Testis (tissue), 2 donors: ENCODE measurements at regions not wholly inside any gene's neighbourhood (a gene's known extent, or its start where the extent isn't known, plus 50 kb on each side); places are given as distances from the start of the nearest gene placed in this dataset.

Experiments
- POLR2A ChIP-seq: fragments of 450-650 bp; IDR thresholded peaks from one replicate; pipeline ENCODE4 v1.6.1; 2017; ENCODE audit warnings: antibody characterized with exemption, mild to moderate bottlenecking, moderate library complexity
- TF ChIP-seq, protein P1 (sequence below), 3 experiments: fragments of 450-650 bp in 2 of 3; fragments of 200-600 bp in 1 of 3; sonication (generic) in 1 of 3; IDR thresholded peaks; one replicate each; pipeline ENCODE4 v1.5.1; 2016 to 2019; ENCODE audit warnings: antibody characterized with exemption in 3 of 3, mild to moderate bottlenecking in 2 of 3, moderate library complexity in 1 of 3

DNA sequence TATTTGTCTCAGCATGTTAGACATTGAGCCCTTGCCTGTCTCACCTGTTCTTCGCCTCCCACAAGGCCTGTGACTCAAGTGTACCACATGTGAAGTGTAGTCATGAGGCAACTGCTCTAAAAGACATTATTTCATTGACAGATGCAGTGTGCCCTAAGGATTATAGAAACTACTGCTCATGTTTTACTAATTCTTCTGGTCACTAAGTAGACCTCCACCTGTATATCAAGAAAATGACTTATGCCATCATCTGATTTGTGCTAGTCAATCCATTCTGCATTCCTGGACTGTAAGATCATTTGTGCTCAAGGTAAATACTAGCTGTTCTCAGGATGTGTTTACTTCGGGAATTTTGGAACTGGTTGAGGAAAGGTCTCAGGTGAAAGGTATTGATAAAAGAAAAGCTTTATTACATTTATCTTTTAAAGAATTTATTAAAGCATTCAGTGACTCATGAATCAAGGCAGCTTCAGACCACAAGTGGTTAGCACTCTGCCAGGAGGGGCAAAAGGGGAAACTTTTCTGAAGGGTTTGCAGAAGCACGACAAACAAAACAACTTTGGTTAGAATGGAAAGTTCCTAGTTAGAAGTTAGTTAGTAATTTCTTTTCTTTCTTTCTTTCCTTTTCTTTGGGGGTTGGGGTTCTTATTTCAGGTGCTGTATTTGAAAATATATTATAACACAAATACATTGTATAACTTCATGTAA lies 465.3 kb upstream of the CBLB start:
- TF ChIP-seq, protein P1, sequence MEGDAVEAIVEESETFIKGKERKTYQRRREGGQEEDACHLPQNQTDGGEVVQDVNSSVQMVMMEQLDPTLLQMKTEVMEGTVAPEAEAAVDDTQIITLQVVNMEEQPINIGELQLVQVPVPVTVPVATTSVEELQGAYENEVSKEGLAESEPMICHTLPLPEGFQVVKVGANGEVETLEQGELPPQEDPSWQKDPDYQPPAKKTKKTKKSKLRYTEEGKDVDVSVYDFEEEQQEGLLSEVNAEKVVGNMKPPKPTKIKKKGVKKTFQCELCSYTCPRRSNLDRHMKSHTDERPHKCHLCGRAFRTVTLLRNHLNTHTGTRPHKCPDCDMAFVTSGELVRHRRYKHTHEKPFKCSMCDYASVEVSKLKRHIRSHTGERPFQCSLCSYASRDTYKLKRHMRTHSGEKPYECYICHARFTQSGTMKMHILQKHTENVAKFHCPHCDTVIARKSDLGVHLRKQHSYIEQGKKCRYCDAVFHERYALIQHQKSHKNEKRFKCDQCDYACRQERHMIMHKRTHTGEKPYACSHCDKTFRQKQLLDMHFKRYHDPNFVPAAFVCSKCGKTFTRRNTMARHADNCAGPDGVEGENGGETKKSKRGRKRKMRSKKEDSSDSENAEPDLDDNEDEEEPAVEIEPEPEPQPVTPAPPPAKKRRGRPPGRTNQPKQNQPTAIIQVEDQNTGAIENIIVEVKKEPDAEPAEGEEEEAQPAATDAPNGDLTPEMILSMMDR (IDR thresholded peaks at IDR 0.05): no peak
- TF ChIP-seq POLR2A: no peak
